ENCODE measurements at regions not wholly inside any gene's neighbourhood (a gene's known extent, or its start where the extent isn't known, plus 50 kb on each side); places are given as distances from the start of the nearest gene placed in this dataset.

GRCh38 chr12:126191031-126191891 is 1126.0 kb downstream of the AACS start:
- Histone ChIP-seq H3F3A (ENCODE audit: insufficient read depth, low read length, poor library complexity, severe bottlenecking) (no peaks in the 10 kb centered on the region), H2AFZ (ENCODE audit: low read depth, low read length) (no peak overlapping the region), H3K36me3 (ENCODE audit: insufficient read depth, low read length) (no peaks in the 10 kb centered on the region), H3K4me3 (ENCODE audit: low read length) (peak overlapping the region; percentile 56), H3K9me3 (ENCODE audit: low read length) (no peaks in the 10 kb centered on the region), H3K4me2 (ENCODE audit: low read length) (no peak overlapping the region), H3K9me2 (ENCODE audit: insufficient read depth, low read length) (no peaks in the 10 kb centered on the region), H3K79me2 (replicated peaks; ENCODE audit: insufficient read depth, low read length) (no peaks in the 10 kb centered on the region), H3K9ac (ENCODE audit: low read length) (no peak overlapping the region), H3K27ac (ENCODE audit: low read length) (no peak overlapping the region), H3K27me3 (ENCODE audit: insufficient read depth, low read depth, low read length) (peaks cover 35% of the 10 kb centered on the region), H4K20me1 (ENCODE audit: insufficient read depth) (no peaks in the 10 kb centered on the region)
- TF ChIP-seq EP300 (conservative IDR thresholded peaks at IDR 0.05; ENCODE audit: poor library complexity, severe bottlenecking) (no peak), MXI1 (conservative IDR thresholded peaks at IDR 0.05; ENCODE audit: poor library complexity, severe bottlenecking) (no peak), TAF1 (IDR thresholded peaks at IDR 0.05; ENCODE audit: low read depth) (no peak)

- TF ChIP-seq TAF1 (IDR thresholded peaks at IDR 0.05; ENCODE audit: low read depth) (no peak), REST (IDR thresholded peaks at IDR 0.05; ENCODE audit: borderline replicate concordance) (no peak), POLR2AphosphoS5 (IDR thresholded peaks at IDR 0.05) (no peak)
- Histone ChIP-seq H3K27me3 (ENCODE audit: insufficient read depth, low read depth, low read length) (peaks cover 35% of the 10 kb centered on the region), H2AFZ (ENCODE audit: low read depth, low read length) (no peak overlapping the region), H3K9me2 (ENCODE audit: insufficient read depth, low read length) (no peaks in the 10 kb centered on the region), H3K9ac (ENCODE audit: low read length) (no peak overlapping the region), H3K27ac (ENCODE audit: low read length) (no peak overlapping the region), H4K20me1 (ENCODE audit: insufficient read depth) (no peaks in the 10 kb centered on the region), H3F3A (ENCODE audit: insufficient read depth, low read length, poor library complexity, severe bottlenecking) (no peaks in the 10 kb centered on the region), H3K36me3 (ENCODE audit: insufficient read depth, low read length) (no peaks in the 10 kb centered on the region), H3K4me2 (ENCODE audit: low read length) (no peak overlapping the region), H3K79me2 (replicated peaks; ENCODE audit: insufficient read depth, low read length) (no peaks in the 10 kb centered on the region), H3K9me3 (ENCODE audit: low read length) (no peaks in the 10 kb centered on the region), H3K4me3 (ENCODE audit: low read length) (no peak overlapping the region)
Observed at GRCh38 chr12:126191949-126192348, 1126.7 kb downstream of the AACS start.

GRCh38 chr12:126193190-126193589 is 1128.0 kb downstream of the AACS start:
- no peak overlapping the region for H3K4me3 ChIP-seq (ENCODE audit: low read length)

More at GRCh38 chr12:126193190-126193589, 1128.0 kb downstream of the AACS start:
- Histone ChIP-seq H3K9me2 (ENCODE audit: insufficient read depth, low read length) (no peaks in the 10 kb centered on the region), H2AFZ (ENCODE audit: low read depth, low read length) (no peak overlapping the region), H3K36me3 (ENCODE audit: insufficient read depth, low read length) (no peaks in the 10 kb centered on the region), H3K79me2 (replicated peaks; ENCODE audit: insufficient read depth, low read length) (no peaks in the 10 kb centered on the region), H3K27me3 (ENCODE audit: insufficient read depth, low read depth, low read length) (peaks cover 35% of the 10 kb centered on the region), H4K20me1 (ENCODE audit: insufficient read depth) (no peaks in the 10 kb centered on the region), H3F3A (ENCODE audit: insufficient read depth, low read length, poor library complexity, severe bottlenecking) (no peaks in the 10 kb centered on the region), H3K9ac (ENCODE audit: low read length) (no peak overlapping the region), H3K27ac (ENCODE audit: low read length) (no peak overlapping the region), H3K4me2 (ENCODE audit: low read length) (no peak overlapping the region), H3K9me3 (ENCODE audit: low read length) (no peaks in the 10 kb centered on the region)
- no peak for TF ChIP-seq TAF1 (IDR thresholded peaks at IDR 0.05; ENCODE audit: low read depth)
- TF ChIP-seq CTCF (IDR thresholded peaks at IDR 0.05; ENCODE audit: poor library complexity, severe bottlenecking) = no peak
- no peak for TF ChIP-seq RAD21 (conservative IDR thresholded peaks at IDR 0.05)
- no peak for TF ChIP-seq EZH2 (IDR thresholded peaks at IDR 0.05; ENCODE audit: borderline replicate concordance, insufficient read depth, low read length, poor library complexity, severe bottlenecking)
- no peak for TF ChIP-seq POLR2AphosphoS5 (IDR thresholded peaks at IDR 0.05)
- TF ChIP-seq SMC3 (conservative IDR thresholded peaks at IDR 0.05; ENCODE audit: poor library complexity) = no peak
- no peak for TF ChIP-seq EP300 (conservative IDR thresholded peaks at IDR 0.05; ENCODE audit: poor library complexity, severe bottlenecking)
- TF ChIP-seq REST (IDR thresholded peaks at IDR 0.05; ENCODE audit: borderline replicate concordance) = no peak
- no peak for TF ChIP-seq MXI1 (conservative IDR thresholded peaks at IDR 0.05; ENCODE audit: poor library complexity, severe bottlenecking)
